K562 (cell line): ENCODE measurements at regions not wholly inside any gene's neighbourhood (a gene's known extent, or its start where the extent isn't known, plus 50 kb on each side); places are given as distances from the start of the nearest gene placed in this dataset.

Source experiments
- ATAC-seq: fragments of 200-7000 bp; cut with Tn5 transposase; 3 replicates; pipeline ENCODE4 v1.9.1; 2020; ENCODE audit warnings: moderate library complexity
- BruUV-seq: library from RNA; stranded (reverse); fragments of 400-500 nt; replicated peaks from 2 replicates; lab custom pipeline; 2021; lab: Mats Ljungman, UMichigan
- CTCF ChIA-PET: fragments of 300-600 bp; formaldehyde crosslinking; extraction: SDS; loops from one replicate; lab custom pipeline; 2021; ENCODE audit warnings: low intra/inter-chr PET ratio; lab: Yijun Ruan, JAX
- POLR2A ChIA-PET: fragments of 300-600, 350-650 bp; sonication (Branson Sonifier 250); formaldehyde crosslinking; extraction: SDS; loops from one replicate; lab custom pipeline; 2021; ENCODE audit warnings: antibody characterized with exemption, inconsistent platforms; lab: Yijun Ruan, JAX
- DNase-seq, 4 experiments: peaks; one replicate each; pipeline versions ENCODE4 v3.0.0 to v3.0.0-alpha.2; 2011 to 2018; ENCODE audit warnings: low spot score in 3 of 4, mixed read lengths in 3 of 4; ENCODE audit errors: extremely low read depth in 1 of 4
- FAIRE-seq: peaks from 2 replicates; lab custom pipeline; 2011; peaks lifted over from hg19 to GRCh38; lab: Jason Lieb, UNC
- H2AFZ ChIP-seq: 2 replicates; pipeline ENCODE4 v1.6.0; 2011; ENCODE audit warnings: low read depth, low read length, control low read depth, inconsistent platforms
- H3K27ac ChIP-seq: fragments of 200-600 bp; 3 replicates; pipeline ENCODE4 v1.8.0; 2011; ENCODE audit warnings: low read depth, mild to moderate bottlenecking, control low read depth, inconsistent platforms, low read length, moderate library complexity, mixed read lengths; ENCODE audit errors: extremely low read depth
- H3K27me3 ChIP-seq, 2 experiments: fragments of 300-600 bp in 1 of 2; 2 replicates in 1 of 2; 3 replicates in 1 of 2; pipeline versions ENCODE4 v1.6.0 to v1.8.0; 2011; ENCODE audit warnings: inconsistent platforms in 2 of 2, low read length in 2 of 2, mild to moderate bottlenecking in 1 of 2, mixed read lengths in 1 of 2, moderate library complexity in 1 of 2; ENCODE audit not compliant: control insufficient read depth in 2 of 2, insufficient read depth in 2 of 2
- H3K36me3 ChIP-seq: fragments of 300-600 bp; 3 replicates; pipeline ENCODE4 v1.8.0; 2011; ENCODE audit warnings: mild to moderate bottlenecking, low read length, inconsistent platforms; ENCODE audit not compliant: control insufficient read depth, insufficient read depth
- H3K4me1 ChIP-seq, 2 experiments: fragments of 200-600 bp in 1 of 2; replicated peaks in 1 of 2; 2 replicates in 1 of 2; 3 replicates in 1 of 2; pipeline versions ENCODE4 v1.5.1 to v1.8.0; 2011; ENCODE audit warnings: inconsistent platforms in 2 of 2, low read length in 2 of 2, mild to moderate bottlenecking in 1 of 2, mixed read lengths in 1 of 2, moderate library complexity in 1 of 2; ENCODE audit not compliant: control insufficient read depth in 2 of 2, insufficient read depth in 2 of 2
- H3K4me2 ChIP-seq: 2 replicates; pipeline ENCODE4 v1.6.1; 2011; ENCODE audit warnings: low read length, control low read depth, inconsistent platforms, mixed read lengths; ENCODE audit not compliant: insufficient read depth
- H3K4me3 ChIP-seq: fragments of 200-600 bp; sonication (generic), shearing (Covaris generic); 2 replicates; pipeline ENCODE4 v1.5.1; 2016; ENCODE audit warnings: control low read depth, inconsistent platforms
- H3K79me2 ChIP-seq: fragments of 200-600 bp; 3 replicates; pipeline ENCODE4 v1.8.0; 2011; ENCODE audit warnings: low read length, inconsistent platforms; ENCODE audit not compliant: control insufficient read depth, insufficient read depth
- H3K9ac ChIP-seq, 2 experiments: 2 replicates each; pipeline versions ENCODE4 v1.6.0 to v1.6.1; 2011; ENCODE audit warnings: low read depth in 2 of 2, low read length in 2 of 2, control low read depth in 1 of 2, inconsistent platforms in 1 of 2, mild to moderate bottlenecking in 1 of 2, mixed read lengths in 1 of 2; ENCODE audit not compliant: insufficient read depth in 1 of 2
- H3K9me1 ChIP-seq: one replicate; pipeline ENCODE4 v1.6.0; 2011; ENCODE audit warnings: inconsistent platforms, mild to moderate bottlenecking, low read length, moderate library complexity; ENCODE audit not compliant: control insufficient read depth, insufficient read depth
- H3K9me3 ChIP-seq: replicated peaks from 2 replicates; pipeline ENCODE4 v1.5.1; 2011; ENCODE audit warnings: low read depth, low read length, inconsistent platforms; ENCODE audit not compliant: control insufficient read depth, insufficient read depth
- H4K20me1 ChIP-seq: replicated peaks from 2 replicates; pipeline ENCODE4 v1.6.1; 2011; ENCODE audit warnings: low read length, inconsistent platforms, mixed read lengths; ENCODE audit not compliant: control insufficient read depth, insufficient read depth
- ARID2 ChIP-seq: fragments of 450-650 bp; IDR thresholded peaks from 2 replicates; pipeline ENCODE4 v1.6.1; 2017; ENCODE audit warnings: antibody characterized with exemption, mild to moderate bottlenecking
- ETV1 ChIP-seq: fragments of 450-650 bp; conservative IDR thresholded peaks from 2 replicates; pipeline ENCODE4 v1.6.1; 2016; ENCODE audit warnings: missing genetic modification characterization, control low read depth, low read depth, missing compliant biosample characterization
- POLR2A ChIP-seq: fragments of 450-650 bp; conservative IDR thresholded peaks from 2 replicates; pipeline ENCODE4 v1.6.1; 2016
- SOX6 ChIP-seq: fragments of 450-650 bp; IDR thresholded peaks from 2 replicates; pipeline ENCODE4 v1.6.1; 2014; ENCODE audit warnings: mild to moderate bottlenecking
- TBP ChIP-seq: optimal IDR thresholded peaks from 2 replicates; pipeline ENCODE3; 2011; ENCODE audit warnings: low read depth, low read length, improper control_type of control experiment
- TRIM24 ChIP-seq, 2 experiments: fragments of 450-650 bp; IDR thresholded peaks; 2 replicates each; pipeline ENCODE4 v1.6.1; 2016
- WGBS: fragments of 100-300 bp; shearing (Covaris generic); methylation state at CpG from one replicate; pipeline ENCODE4 v1.1.6; 2016; ENCODE audit warnings: low coverage, mixed read lengths; ENCODE audit not compliant: insufficient coverage; ENCODE audit errors: missing lambda C conversion rate; 5-methylcytosine and 5-hydroxymethylcytosine counted together
- in situ Hi-C: fragments of 300-500 bp; cut with MboI; formaldehyde crosslinking; loops from 4 replicates; pipeline ENCODE4 v1.15.0; 2018; ENCODE audit warnings: inconsistent platforms, mixed read lengths
- intact Hi-C: fragments of 100-400 bp; cut with micrococcal nuclease; formaldehyde crosslinking; loops from 2 replicates; pipeline ENCODE4 v1.14.2; 2022
- TF ChIP-seq, protein P1 (sequence below): sonication (generic); formaldehyde crosslinking; IDR thresholded peaks from 2 replicates; pipeline ENCODE4 v1.5.0; 2020; ENCODE audit warnings: missing genetic modification reagents
- TF ChIP-seq, protein P2 (sequence below): fragments of 250-450 bp; sonication (Bioruptor Pico); IDR thresholded peaks from 2 replicates; pipeline ENCODE4 v1.8.0; 2021; ENCODE audit warnings: mild to moderate bottlenecking, moderate library complexity
- TF ChIP-seq, protein P3 (sequence below): fragments of 200-800 bp; sonication (Bioruptor generic); IDR thresholded peaks from 2 replicates; pipeline ENCODE4 v1.6.1; 2017; ENCODE audit warnings: missing genetic modification characterization, missing compliant biosample characterization
- TF ChIP-seq, protein P4 (sequence below): fragments of 250-450 bp; sonication (Bioruptor Pico); IDR thresholded peaks from 2 replicates; pipeline ENCODE4 v1.8.0; 2022; ENCODE audit warnings: inconsistent platforms
- TF ChIP-seq, protein P5 (sequence below): fragments of 450-650 bp; IDR thresholded peaks from 2 replicates; pipeline ENCODE4 v1.7.0; 2016; ENCODE audit warnings: borderline replicate concordance

DNA sequence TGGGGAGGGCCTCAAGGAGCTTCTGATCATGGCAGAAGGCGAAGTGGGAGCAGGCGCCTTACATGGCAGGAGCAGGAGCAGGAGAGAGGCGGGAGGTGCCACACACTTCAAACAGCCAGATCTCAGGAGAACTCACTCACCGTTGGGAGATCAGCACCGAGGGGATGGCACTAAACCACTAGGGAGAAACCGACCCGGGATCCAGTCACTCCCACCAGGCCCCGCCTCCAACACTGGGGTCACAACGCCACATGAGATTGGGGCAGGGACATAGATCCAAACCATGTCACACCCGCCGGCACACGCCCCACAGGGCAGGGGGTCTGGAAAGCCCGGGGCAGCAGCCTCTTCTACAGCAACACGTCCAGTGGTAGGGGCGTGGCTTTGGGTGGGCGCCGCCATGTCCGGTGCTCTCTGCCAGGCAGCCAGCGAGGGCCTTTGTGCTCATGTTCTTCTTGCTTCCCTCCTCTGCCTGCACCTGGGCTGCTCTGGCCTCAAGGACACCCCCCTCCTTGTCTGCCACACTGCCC, 233.8 kb upstream of the SHH start:
- H3K4me3 ChIP-seq, result no peak overlapping the region
- no peaks in the 10 kb centered on the region for H3K9me3 ChIP-seq
- no peak for ATAC-seq
- ChIA-PET POLR2A (interaction anchor here (0.6 to 1.0 kb wide), 2 partner anchors 15 to 97 kb away, joined by 3 read pairs; no protein-coding TSS in a partner anchor), CTCF (no interaction called here)
- H3K9ac ChIP-seq, result no peak overlapping the region
- BruUV-seq, result no TSS peak
- H3K4me1 ChIP-seq, result no peaks in the 10 kb centered on the region
- no peaks in the 10 kb centered on the region for H3K36me3 ChIP-seq
- no peak overlapping the region for H3K4me2 ChIP-seq
- intact Hi-C loops (no loop called here), in situ Hi-C loops (no loop called here)
- no peaks in the 10 kb centered on the region for H3K9me1 ChIP-seq
- no peak for TF ChIP-seq SOX6
- no peak for TF ChIP-seq TRIM24 (IDR thresholded peaks at IDR 0.05)
- TF ChIP-seq, protein P1, sequence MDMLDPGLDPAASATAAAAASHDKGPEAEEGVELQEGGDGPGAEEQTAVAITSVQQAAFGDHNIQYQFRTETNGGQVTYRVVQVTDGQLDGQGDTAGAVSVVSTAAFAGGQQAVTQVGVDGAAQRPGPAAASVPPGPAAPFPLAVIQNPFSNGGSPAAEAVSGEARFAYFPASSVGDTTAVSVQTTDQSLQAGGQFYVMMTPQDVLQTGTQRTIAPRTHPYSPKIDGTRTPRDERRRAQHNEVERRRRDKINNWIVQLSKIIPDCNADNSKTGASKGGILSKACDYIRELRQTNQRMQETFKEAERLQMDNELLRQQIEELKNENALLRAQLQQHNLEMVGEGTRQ (CRISPR knock-in tag), result no peak
- TF ChIP-seq TBP, result no peak
- no peak for TF ChIP-seq ETV1 (tag)
- TF ChIP-seq, protein P2, sequence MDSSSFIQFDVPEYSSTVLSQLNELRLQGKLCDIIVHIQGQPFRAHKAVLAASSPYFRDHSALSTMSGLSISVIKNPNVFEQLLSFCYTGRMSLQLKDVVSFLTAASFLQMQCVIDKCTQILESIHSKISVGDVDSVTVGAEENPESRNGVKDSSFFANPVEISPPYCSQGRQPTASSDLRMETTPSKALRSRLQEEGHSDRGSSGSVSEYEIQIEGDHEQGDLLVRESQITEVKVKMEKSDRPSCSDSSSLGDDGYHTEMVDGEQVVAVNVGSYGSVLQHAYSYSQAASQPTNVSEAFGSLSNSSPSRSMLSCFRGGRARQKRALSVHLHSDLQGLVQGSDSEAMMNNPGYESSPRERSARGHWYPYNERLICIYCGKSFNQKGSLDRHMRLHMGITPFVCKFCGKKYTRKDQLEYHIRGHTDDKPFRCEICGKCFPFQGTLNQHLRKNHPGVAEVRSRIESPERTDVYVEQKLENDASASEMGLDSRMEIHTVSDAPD (CRISPR knock-in tag), result no peak
- TF ChIP-seq, protein P3, sequence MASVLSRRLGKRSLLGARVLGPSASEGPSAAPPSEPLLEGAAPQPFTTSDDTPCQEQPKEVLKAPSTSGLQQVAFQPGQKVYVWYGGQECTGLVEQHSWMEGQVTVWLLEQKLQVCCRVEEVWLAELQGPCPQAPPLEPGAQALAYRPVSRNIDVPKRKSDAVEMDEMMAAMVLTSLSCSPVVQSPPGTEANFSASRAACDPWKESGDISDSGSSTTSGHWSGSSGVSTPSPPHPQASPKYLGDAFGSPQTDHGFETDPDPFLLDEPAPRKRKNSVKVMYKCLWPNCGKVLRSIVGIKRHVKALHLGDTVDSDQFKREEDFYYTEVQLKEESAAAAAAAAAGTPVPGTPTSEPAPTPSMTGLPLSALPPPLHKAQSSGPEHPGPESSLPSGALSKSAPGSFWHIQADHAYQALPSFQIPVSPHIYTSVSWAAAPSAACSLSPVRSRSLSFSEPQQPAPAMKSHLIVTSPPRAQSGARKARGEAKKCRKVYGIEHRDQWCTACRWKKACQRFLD, result no peak
- TF ChIP-seq, protein P4, sequence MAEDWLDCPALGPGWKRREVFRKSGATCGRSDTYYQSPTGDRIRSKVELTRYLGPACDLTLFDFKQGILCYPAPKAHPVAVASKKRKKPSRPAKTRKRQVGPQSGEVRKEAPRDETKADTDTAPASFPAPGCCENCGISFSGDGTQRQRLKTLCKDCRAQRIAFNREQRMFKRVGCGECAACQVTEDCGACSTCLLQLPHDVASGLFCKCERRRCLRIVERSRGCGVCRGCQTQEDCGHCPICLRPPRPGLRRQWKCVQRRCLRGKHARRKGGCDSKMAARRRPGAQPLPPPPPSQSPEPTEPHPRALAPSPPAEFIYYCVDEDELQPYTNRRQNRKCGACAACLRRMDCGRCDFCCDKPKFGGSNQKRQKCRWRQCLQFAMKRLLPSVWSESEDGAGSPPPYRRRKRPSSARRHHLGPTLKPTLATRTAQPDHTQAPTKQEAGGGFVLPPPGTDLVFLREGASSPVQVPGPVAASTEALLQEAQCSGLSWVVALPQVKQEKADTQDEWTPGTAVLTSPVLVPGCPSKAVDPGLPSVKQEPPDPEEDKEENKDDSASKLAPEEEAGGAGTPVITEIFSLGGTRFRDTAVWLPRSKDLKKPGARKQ (CRISPR knock-in tag), result no peak
- no peak for TF ChIP-seq ARID2
- TF ChIP-seq POLR2A, result no peak
- TF ChIP-seq, protein P5, sequence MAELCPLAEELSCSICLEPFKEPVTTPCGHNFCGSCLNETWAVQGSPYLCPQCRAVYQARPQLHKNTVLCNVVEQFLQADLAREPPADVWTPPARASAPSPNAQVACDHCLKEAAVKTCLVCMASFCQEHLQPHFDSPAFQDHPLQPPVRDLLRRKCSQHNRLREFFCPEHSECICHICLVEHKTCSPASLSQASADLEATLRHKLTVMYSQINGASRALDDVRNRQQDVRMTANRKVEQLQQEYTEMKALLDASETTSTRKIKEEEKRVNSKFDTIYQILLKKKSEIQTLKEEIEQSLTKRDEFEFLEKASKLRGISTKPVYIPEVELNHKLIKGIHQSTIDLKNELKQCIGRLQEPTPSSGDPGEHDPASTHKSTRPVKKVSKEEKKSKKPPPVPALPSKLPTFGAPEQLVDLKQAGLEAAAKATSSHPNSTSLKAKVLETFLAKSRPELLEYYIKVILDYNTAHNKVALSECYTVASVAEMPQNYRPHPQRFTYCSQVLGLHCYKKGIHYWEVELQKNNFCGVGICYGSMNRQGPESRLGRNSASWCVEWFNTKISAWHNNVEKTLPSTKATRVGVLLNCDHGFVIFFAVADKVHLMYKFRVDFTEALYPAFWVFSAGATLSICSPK, result no peak
- FAIRE-seq, result no peak
- peaks cover 40 to 77% of the 10 kb centered on the region in 2 experiments for H3K27me3 ChIP-seq
- no peaks in the 10 kb centered on the region for H3K79me2 ChIP-seq
- no peak overlapping the region for H3K27ac ChIP-seq
- H2AFZ ChIP-seq, result no peak overlapping the region
- H4K20me1 ChIP-seq, result peaks cover 3% of the 10 kb centered on the region; the same call in 1 of the 2 replicates
- 2% methylated on average over 19 of the region's 19 CpGs for WGBS
- no peak for DNase-seq
